HG03378 (cell line): ENCODE measurements at regions not wholly inside any gene's neighbourhood (a gene's known extent, or its start where the extent isn't known, plus 50 kb on each side); places are given as distances from the start of the nearest gene placed in this dataset.
"Not testable (repeated sequence)": the region's sequence is repeated elsewhere in the genome, so short reads cannot be mapped to it uniquely, and the experiment has no call there.

ENCODE experiments used
- ATAC-seq: cut with Tn5 transposase; IDR thresholded peaks from one replicate; pipeline ENCODE4 v1.9.1; 2021; ENCODE audit warnings: mild to moderate bottlenecking, moderate library complexity; ENCODE audit not compliant: unreplicated experiment

DNA sequence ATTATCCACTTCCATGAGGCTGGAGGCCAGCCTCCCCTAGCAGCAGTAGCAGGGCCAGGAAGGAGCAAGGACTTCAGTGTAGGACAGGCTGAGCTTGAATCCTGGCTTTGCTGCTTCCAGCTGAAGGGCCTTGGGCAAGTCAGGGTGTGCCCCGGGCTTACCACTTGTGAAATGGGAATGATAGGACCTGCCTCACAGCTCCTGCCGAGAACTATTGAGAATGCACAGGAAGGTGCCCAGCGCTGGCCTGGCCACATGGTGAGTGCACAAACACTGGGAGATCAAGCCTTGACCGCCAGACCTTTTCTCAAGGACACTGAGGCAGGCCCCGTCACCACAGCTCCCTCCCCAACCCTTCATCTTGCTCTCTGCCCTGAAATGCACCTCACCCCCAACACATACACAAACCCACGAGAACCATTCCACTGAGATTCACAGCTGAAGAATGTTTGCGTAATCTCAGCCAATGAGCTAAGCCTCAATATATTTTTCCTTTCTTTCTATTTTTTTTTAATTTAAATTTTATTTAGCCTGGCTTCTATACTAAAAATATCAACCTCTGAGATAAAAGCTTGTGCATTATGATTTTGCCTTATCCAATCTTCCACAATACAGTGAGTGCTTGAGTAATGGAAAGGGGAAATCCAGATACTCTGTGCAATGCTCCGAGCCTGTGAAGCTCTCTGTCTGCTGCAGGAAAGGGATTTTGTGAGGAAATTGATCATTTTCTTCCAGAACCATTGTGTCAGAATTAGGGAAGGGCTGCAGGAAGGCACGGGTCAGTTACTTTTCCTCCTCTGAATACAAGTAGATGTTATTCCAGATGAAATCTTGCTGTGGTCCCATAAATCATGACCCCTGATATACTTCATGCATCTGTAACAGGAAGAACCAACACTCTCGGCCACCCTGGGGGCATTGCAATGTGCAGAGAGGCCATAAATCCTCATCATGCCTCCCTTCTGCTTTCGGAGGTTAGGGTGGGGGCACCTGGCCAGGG lies 193.9 kb downstream of the TLE3 start:
- ATAC-seq, result no peak

DNA sequence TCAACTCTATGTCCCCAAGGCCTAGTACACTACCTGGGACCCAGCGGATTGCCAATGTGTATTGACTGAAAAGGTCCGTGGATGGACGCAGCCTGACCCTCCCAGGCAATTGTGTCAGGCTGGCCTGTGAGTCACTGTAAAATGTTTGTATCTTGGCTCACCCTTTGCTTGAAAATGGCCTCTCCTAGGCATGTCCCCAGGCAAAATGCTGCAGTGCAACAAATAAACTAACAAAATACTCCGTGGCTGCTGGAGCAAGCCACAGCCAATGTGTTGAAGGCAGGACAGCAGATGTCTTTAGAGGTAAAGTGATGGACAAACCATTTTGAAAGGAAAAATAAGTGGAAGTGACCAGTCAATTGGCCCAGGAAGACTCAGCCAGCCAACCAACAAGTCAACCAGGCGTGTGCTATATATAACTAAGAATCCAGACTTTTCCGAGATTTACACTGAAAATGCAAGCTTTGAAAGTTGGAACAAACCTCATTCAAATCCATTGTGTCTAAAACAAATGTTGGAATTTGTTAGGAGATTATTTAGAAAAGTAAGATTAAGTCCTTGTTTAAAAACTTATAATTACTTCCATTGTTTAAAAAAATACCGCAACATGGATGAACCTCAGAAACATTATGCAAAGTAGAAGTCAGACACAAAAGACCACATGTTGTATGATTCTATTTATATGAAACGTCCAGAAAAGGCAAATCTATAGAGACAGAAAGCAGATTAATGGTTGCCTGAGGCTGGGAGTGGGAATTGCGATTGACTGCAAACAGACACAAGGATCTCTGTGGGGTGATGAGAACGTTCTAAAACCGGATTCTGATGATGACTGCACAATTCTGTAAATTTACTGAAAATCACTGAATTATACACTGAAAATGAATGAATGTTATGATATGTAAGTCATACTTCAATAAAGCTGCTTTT lies 191.2 kb downstream of the TLE3 start:
- no peak for ATAC-seq

DNA sequence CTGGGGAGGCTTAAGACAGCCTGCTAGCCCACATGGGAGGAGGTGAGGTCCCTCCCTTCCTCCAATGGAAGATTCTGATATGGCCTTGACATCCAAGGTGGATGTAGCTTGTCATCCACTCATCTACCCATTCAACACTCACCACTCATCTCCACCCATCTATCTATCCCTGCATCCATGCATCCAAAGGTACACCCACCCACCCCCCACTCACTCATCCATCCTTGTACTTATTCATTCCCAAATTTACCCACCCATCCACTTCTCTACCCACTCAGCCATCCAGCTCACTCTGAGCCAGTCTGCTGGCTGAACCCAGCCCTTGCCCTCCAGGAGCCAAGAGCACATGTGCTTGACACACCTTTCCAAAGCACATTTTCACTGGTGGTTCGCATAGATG lies 189.7 kb downstream of the TLE3 start:
- no peak for ATAC-seq

DNA sequence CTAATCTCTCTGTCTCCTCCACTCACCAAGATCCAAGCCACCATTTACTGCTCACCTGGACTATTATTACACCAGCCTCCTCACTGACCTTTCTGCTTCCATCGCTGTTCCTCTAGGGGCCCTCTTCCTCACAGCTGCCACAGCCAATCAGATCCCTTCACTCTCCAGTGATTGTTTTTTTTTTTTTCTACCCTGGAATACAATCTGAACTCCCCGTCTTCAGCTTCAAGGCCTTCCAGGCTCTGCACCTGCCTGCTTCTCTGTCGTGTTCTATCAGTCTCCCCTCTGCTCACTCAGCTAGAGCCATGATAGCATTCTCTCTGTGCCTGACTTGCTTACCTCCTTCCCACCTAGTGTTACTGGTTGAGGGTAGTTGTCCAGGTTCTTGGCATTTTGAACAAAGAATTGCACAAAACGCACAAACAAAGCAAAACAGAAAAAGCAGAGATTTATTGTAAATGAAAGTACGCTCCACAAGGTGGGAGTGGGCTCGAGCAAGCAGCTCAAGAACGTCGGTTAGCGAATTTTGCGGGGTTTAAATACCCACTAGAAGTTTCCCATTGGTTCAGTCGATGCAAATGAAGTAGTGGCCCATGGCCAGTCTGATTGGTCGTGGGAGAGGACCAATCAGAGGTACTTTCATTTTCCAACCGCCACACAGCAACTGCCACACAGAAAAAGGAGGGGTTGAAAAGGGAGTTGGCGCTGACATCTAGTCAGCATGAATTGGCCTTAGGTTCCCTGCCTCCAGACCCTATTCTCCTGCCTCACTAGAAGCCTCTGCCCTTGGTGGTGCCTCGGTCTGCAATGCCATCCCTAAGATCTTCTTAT lies 188.9 kb downstream of the TLE3 start:
- ATAC-seq, result no peak

DNA sequence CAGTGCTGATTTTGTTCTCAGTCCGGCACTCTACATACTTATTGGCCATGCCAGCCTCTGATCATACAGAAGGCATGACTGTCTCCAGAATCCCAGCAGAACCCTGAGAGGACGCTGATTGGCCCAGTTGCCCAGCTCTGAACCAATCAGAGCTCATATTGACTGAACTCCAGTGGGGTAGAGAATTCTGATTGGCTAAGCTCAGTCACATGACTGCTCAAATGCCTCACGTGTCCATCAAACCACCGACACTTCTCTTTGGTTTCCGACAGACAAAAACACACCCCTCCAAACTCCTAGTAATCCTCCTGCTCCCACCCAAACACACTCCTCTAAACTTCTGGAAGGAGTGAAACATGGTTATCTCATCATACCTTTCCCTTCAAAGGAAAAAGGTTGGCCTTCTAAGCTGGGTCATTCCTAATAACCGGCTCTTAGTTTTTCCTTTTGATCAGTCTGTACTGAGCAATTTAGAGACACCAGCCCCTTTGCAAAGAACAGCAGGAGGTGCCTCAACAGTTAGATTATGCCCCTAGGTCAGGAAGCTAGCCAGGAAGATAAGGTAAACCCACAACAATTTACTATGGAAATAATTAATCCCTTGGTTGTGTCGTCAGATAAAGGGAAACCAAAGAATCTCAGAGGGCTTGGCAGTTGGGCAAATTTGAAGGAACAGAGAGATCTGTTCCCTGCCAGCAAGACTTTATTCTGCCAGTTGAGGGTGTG lies 187.8 kb downstream of the TLE3 start:
- ATAC-seq, result no peak

DNA sequence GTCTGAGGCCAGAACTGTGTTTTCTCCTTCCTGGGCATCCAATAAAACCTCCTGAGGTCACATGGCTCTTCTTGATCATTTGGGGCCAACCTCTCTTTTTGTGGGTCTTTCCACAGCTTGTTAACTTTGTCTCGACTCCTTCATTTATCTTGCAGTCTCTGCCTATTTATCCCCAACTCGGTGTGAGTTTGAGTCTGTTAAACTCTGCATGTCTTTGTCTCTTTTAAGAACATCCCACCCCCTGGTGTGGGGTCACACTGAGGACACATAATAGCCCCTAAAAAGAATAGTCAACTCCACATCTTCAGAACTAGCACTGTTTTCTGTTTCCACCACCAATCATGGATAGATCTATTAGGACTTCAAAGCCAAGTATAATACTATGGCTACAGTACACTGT lies 187.2 kb downstream of the TLE3 start:
- no peak for ATAC-seq

DNA sequence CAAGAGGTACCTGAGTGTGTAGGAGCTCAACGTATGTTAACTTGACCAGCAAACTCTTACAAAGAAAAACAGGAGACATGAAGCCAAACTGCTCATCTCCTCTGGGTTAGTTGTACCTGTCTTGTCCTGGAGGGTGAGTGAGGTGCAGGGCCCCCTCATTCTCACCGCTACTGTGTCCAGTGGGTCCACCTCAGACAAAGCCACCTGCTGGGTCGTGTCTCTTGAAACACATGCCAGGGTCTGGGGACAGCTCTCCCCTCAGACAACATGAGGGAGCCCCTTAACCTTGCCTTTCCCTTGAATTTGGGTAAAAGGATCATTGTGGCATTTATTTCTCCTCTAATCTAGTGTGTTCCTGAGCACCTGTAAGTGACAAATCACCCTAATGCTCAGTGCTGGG lies 185.6 kb downstream of the TLE3 start:
- no peak for ATAC-seq

DNA sequence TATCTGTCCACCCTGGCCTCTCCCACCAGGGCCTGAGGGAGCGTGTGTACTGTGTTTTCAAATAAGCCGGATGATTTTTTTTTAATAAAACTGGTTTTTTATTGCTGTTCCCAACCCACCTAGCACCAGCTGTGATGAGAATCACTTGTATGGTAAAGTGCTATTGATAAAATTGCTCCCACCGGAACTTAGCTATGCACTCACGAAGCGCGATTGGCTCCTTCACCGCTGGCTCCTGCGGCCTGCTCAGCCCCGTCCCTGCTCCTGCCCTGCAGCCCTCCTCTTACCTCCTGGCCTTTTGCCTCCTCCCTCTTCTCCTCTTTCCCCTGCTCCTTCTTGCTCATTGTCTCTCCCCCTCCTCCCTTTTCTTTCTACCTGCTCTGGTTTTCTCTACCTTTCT lies 183.7 kb downstream of the TLE3 start:
- no peak for ATAC-seq

DNA sequence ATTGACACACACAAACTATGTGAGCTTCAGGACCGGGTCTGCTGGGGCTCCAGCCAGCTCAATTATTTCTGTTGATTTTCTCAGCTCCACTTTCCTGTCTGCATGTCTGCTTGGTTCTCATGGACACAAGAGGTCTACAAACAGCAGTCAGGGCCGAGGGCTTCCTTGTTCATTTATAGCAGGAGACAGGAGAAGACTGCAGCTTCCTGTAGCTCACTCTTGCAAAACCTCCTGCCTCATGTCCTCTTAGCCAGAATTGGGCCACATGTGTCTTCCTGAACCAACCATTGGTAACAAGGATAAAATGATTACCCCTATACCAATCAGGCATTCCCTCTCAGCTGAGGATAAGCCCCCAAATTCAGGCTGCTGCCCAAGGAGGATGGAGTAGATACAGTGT lies 182.8 kb downstream of the TLE3 start:
- no peak for ATAC-seq

DNA sequence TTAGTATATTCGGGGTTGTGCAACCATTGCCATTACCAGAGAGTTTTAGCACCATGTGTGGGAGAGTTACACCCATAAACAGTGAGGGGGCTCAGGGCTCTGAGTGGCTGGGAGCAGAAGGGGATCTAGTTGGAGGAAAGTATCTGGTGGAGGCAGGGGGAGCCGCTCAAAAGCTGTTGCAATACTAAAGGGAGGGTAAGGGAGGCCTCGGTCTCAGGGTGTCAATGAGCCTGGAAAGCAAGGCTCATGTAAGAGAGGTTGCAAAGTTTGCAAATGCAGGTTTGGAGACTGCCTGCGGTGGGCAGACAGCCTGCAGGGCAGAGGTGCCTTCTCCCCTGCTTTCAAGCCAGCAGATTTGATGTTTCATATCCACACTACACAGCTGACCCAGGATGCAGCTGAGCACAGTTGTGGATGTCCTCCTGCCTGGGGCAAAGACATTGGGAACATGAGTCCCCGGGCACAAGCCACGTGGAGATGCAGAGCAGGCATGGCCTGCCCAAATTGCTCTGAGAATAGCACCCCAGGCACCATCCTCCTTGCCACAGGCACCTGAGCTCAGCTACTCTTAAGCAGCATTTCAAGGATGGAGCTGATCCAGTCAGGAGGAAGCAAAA lies 181.4 kb downstream of the TLE3 start:
- no peak for ATAC-seq

DNA sequence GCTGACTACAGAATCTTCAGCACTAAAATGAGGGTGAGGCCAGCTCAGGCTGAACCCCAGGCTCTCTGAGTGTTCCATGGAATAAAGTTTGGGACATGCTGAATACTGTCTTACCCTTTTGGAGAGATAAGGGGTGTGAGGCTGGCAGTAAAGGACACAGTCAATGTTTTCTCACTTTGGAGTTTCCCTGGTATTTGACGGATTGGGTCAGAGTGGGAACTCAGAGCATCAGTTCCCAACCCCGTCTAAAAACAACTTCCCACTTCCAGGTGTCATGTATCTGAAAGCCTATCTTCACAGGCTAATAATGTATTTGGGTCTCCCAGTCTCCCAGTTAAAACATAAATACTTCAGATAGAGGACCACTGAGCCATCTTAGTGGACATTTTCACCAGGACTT lies 180.7 kb downstream of the TLE3 start:
- ATAC-seq, result no peak

DNA sequence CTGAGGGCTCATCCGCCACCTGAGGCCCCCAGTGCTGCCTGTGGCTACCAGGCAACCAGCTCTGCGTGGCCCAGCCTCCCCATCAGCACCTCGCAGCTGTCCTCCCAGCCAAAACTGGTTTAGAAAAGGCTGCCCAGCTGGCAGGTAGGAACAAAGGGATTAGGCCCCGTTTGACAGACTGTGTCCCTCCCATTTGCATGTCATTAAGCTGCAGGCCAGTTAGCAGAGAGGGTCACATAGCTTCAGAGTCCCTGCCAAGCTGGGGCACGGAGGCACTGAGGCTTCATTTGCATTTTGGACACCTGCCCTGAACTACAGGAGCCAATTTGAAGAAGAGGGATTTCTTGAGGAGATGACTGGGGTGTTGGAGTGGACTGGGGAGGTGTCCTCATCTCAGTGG lies 177.9 kb downstream of the TLE3 start:
- ATAC-seq, result no peak

DNA sequence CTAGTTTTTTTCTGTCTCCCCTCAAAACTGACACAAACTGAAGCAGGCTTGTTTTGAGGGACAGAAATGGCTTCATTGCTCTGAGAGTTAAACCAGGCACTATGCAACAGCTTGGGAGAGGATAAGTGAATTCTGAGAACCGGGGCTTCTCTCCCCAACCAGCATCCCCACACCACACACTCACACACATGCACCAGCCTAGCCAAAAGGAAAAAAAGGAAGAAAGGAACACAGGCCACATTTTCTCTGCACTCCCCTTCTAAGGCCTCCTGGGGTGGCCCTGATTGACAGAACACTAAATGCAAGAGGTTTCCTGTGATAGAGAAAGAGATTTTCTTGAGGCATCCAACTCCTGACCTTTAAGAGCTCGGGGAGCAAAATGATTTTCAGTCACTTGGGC lies 177.5 kb downstream of the TLE3 start:
- no peak for ATAC-seq

DNA sequence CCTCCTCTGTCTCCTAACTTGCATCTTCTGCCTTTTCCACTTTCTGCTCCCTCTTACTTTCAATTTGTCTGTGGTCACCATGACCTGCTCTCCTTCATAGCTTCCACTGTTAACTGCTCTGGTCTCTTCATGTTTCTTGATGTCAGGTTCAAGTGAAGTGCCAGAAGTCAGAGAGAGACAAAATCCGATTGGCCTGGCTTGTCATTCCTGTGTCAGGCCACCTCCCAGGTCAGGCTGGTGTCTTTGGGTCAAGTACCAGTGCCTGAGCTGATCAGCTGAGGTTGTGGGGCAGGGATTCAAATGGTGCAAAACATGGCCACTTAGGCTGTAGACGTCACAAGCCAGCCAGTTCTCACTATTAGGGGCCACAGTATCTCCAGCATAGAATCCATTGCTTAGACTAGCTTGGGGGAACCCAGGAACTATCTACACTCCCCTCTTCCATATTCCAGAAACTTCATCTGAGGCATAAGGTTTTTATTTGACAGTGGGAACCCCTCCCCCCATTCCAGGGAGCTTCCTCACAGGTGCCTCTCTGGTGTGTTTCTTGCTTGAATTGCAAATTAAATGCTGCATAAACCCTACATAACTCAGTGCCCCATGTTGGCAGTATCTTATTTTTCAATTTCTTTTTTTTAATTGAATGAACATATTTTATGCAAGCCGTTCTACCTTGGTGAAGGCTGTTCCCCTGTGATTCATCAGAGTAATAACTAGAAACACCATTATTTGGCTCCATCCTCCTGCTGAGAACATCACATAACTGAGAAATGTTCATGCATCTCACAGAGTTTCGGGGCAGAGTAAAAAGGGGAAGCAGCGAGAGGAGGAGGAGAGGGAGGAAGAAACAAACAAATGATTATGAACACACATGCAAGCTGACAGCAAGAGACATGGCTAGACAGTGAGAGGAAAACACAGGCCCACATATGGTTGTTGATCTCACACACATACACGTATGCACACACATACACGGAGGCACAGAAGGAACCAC lies 175.8 kb downstream of the TLE3 start:
- ATAC-seq, result no peak

DNA sequence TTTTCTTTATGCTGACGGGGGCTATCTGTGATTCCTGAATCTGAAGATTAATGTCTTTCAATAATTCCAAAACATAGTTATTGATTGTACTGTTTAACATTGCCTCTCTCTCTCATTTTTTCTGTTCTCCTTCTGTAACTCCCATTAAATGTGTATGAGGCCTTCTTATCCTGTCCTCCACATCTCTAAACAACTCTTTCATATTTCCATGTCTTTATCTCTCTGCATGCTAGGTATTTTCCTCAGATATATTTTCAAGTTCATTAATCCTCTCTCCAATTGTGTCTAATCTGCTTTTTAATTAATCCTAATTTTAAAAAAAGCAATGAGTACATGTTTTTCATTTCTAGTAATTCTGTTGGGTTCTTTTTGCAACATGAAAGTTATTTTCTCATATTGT lies 173.2 kb downstream of the TLE3 start:
- ATAC-seq, result no peak

DNA sequence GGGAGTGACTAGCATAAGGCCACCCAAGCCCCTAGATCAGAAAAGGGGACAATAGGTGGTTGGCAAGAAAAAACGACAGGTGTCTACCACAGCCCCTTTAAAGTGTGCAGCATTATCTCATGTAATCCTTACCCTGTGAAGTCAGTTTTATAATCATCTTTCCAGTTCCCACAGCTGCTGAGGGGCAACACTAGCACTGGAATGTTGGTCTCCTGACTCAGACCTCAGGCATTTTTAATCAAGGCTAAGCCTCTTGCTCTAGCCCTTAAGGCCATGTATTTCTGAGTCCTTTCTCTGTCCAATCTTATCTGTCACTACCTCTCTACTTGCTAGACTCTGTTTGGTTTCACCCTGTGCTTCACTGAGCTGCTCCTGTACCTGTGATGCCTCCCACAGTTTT lies 171.7 kb downstream of the TLE3 start:
- ATAC-seq, result no peak

DNA sequence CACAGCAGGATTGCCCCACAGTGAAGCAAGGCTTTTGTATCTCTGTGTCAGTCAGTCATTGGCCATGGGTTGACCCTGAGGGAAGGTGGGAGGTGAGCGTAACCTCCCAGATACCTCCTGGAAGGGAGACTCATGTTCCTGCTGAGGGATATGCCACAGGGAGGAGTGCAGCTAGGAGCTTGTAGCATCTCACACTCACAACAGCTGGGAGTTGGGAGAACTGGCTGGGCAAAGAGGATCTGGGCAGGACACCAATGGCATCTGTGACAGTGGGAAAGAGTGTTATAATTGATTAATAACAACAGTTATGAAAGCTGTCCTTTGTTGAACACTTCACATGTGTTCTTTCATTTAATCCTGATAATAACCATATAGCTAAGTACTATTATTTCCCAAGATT lies 171.0 kb downstream of the TLE3 start:
- no peak for ATAC-seq

DNA sequence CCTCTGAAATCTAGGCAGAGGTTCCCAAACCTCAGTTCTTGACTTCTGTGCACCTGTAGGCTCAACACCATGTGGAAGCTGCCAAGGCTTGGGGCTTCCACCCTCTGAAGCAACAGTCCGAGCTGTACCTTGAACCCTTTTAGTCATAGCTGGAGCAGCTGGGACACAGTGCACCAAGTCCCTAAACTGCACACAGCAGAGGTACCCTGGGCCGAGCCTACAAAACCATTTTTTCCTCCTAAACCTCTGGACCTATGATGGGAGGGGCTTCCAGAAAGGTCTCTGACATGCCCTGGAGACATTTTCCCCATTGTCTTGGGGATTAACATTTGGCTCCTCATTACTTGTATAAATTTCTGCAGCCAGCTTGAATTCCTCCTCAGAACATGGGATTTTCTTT lies 168.8 kb downstream of the TLE3 start:
- ATAC-seq, result not testable (repeated sequence)
